HG02642 (cell line): ENCODE measurements at regions not wholly inside any gene's neighbourhood (a gene's known extent, or its start where the extent isn't known, plus 50 kb on each side); places are given as distances from the start of the nearest gene placed in this dataset.

ENCODE experiments used
- ATAC-seq: cut with Tn5 transposase; IDR thresholded peaks from one replicate; pipeline ENCODE4 v1.9.1; 2021; ENCODE audit warnings: mild to moderate bottlenecking; ENCODE audit not compliant: unreplicated experiment, poor library complexity

DNA sequence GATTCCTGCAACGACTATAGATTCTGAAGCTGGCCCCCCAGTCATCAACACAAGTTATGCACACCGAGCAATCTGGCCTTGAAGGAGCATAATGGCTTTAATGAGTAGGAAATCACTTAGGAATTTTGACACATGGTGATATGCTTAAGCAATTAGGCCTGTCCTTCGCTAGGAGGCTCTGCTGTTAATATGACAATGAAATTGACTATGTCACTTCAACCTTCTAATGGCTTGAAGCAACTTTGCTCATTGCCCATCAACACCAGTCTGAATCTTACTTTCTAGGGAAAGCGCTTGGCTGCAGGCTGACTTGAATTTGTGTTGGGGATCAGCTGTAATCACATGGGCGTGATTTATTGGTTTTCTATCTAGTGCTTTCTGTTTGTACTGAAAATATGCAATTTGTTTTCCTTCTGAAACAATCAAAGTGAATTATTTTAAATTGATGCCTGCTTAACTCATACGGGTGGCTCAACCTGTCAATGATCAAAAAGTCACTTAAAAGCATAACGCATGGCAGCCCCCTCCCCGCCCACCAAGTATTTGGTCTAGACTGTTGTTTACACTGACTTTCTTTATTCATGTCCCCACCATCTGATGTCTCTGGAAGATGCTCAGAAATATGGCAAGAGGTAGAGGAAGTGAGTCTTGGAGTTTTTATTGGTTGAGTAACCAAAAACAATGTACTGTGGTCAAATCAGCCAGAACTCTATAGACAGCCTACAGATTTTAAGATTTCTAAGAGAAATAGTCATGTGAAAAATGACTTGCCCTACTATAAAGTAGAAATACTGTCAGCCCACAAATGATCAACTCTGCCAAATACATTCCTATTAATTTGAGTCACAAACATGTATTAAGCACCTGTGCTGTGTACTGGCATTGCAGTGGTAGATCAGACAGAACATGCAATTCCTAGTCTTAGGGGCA lies 344.9 kb downstream of the RBM43 start:
- no peak for ATAC-seq

DNA sequence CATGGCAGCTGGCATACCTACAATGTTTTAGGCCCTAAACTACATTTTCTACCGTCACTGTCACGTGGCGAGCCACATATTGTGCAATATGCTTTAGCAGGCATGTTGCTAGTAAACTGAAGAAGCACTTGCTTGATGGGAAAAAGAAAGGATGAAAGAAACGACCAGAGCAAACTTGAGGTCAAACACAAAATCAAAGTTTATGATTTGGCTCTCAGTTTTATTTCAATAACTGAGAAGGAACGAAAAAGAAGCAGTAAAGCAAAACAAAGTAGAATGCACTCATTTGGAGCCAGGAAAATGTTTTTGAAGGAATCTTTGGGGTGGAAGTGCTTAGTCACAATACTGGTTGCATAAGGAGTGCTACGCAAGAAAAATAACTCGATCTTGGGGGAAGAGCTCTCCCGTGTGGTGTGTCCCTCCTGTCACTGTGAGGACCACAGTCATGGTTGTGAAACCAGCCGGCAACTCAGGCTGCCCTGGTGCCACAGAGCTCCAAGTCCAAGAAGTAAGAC lies 349.8 kb downstream of the RBM43 start:
- ATAC-seq = no peak

- no peak for ATAC-seq
Measured at GRCh38 chr2:150909613-150910012, 352.1 kb downstream of the RBM43 start.

GRCh38 chr2:150909090-150909489 lies 352.6 kb downstream of the RBM43 start:
- no peak for ATAC-seq

DNA sequence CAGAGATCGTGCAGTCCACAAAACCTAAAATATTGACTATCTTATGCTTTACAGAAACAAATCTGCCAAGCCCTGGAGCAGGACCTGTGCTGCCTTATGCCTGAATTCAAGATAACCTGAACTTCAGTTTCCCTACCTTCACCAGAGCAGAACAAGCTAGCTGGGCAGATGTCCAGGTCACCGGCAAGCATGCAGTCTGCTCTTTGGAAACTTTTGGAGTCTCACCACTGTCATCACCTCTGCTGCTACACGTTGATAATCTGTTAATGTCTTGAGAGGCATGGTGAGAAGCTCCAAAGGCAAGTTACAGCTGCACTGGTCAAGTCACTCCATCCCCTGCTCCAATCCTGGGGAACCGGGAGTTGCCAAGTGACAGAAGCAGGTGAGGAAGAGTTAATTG lies 354.2 kb downstream of the RBM43 start:
- no peak for ATAC-seq

- no peak for ATAC-seq
Measured at GRCh38 chr2:150903461-150903860, 358.2 kb downstream of the RBM43 start.

- no peak for ATAC-seq
Measured at GRCh38 chr2:150903055-150903454, 358.6 kb downstream of the RBM43 start.

GRCh38 chr2:150900913-150901312 lies 360.8 kb downstream of the RBM43 start:
- ATAC-seq = no peak

DNA sequence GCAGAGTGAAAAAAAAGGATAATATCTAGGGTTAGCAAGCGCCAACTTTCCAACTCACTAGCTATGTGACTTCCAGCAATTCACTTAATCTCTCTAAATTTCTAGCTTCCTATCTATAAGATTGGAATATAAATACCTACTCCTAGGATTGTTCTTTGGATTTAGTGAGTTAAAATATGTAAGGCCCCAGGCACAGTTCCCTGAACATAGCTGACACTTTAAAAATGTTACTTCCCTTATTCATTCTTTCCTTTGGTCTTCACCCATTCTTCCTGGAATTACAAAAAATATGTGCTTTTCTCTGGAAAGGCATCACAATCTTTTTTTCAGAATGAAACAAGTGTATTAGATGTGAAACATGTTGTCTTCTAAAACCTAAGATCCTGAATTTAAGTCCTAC lies 365.7 kb downstream of the RBM43 start:
- no peak for ATAC-seq

DNA sequence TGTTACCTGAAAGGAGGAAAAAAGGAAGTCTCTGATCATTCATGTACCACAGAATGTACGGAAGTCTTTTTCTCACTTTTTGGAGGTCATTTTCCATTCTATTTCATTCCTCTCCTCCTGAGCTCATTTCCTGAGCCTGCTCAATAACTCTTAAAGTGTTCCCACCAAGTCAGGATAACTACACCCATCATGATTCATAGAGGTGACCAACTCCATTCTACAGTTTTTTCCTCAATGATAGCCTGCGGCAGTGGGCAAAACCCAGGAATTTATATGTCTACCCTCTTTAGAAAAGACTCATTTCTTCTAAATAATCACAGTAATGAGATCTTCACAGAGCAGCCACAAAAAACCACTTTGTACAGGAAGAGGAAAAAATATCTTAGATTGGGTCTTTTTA lies 372.5 kb downstream of the RBM43 start:
- ATAC-seq = no peak

DNA sequence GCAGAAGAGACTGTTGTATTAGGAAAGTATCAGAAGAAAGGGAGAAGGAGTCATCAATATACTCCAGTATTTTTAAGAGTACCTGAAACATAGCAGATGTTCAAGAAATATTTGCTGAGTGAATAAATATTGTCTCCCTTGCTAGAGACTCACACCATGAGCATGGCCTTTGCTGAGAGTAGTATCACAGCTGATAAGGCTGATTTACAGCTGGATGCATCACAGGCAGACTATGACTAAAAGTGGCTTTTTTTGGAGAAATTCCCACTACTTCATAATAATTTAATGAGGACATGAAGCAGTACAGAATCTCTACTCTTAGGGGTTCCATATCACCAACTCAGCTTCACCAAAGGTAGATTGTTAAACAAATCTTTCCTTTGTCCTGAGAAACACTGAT lies 373.3 kb downstream of the RBM43 start:
- no peak for ATAC-seq

GRCh38 chr2:150887926-150888325 lies 373.7 kb downstream of the RBM43 start:
- ATAC-seq = no peak

DNA sequence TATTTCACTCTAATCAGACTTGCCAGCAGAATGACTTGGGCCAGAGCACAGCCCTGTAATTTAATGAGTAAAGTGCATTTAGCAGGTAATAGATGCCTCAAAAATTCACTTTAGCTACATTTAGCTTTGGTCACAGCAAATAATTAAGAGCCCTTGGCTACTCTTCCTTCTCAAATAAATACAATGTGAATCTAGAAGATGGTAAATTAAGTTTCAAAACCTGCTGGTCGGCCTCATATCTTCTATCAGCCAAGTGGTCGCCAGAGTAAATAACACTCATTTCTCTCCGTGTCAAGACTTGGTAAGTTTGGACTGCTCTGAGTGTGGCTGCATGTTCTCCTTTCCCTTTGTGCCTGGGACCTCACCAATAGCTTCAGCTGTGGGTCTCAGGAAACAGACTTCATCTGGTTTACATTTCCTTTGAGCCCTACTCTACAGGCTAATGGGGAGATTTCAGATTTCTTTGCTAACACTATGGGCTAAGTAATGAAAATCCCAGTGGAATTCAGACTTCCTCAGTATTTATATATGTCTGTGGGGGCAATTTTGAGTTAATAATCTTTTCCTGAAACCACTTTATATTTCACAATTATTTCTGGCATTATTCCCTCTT lies 375.8 kb downstream of the RBM43 start:
- no peak for ATAC-seq

- no peak for ATAC-seq
Measured at GRCh38 chr2:150885236-150885635, 376.4 kb downstream of the RBM43 start.

- ATAC-seq = no peak
Measured at GRCh38 chr2:150883613-150883895, 378.1 kb downstream of the RBM43 start.

- ATAC-seq = no peak
Measured at GRCh38 chr2:150882751-150883612, 378.7 kb downstream of the RBM43 start.

GRCh38 chr2:150880986-150881385 lies 380.7 kb downstream of the RBM43 start:
- ATAC-seq = no peak

DNA sequence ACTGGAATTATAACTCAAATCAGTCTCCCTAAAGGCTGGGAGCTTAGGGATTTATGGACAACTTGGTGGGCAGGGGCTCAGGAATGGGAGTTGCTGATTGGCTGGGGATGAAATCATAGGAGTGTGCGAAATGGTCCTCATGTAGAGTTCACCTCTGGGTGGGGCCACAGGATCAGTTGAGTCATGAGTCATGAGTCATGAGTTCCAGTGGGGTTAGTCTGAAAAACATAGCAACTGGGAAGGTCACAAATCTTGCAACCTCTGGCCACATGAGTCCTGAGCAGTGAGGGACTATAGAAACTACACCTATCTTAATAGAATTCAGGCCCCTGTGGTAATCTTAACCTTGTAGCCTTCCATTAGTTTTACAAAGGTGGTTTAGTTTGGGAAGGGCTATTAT lies 383.3 kb downstream of the RBM43 start:
- no peak for ATAC-seq

DNA sequence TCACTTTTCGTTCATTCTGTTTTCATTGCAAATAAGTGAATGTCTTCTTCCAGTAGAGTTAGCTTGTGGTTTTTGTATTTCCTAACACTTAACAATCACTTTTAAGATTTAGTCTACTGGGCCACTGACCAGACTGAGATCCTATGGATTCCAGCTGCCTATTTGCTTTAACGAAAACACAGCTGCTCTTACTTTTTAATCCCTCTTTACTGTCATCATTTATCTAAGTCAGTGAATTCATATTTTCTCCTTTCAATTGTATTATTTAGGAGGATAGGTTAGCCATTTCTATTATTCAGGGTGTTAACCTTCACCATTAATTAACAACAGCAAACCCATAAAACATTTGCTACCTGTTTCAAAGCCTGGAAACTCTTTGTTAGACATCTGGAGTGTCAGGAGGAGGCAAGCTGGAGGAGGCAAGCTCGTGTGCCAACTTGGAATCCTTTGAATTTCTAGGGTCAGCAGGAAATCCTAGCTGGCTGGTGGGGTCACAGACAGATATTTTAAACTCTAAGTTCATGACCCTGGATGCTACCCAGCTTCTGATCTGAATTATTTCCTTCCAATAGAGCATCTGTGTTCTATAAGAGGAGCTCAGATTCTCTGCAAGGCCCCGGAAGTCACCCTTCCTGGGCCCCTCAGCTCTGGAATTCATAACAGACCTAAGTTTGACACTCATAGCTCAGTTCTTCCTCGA lies 385.3 kb downstream of the RBM43 start:
- no peak for ATAC-seq

- no peak for ATAC-seq
Measured at GRCh38 chr2:150873396-150873772, 385.9 kb upstream of the RND3 start.
